D721Med (cell line): ENCODE measurements at regions not wholly inside any gene's neighbourhood (a gene's known extent, or its start where the extent isn't known, plus 50 kb on each side); places are given as distances from the start of the nearest gene placed in this dataset.

Experiments used
- DNase-seq: peaks from one replicate; pipeline ENCODE4 v3.0.0; 2011; ENCODE audit warnings: low spot score; ENCODE audit not compliant: insufficient read length
- FAIRE-seq: peaks from 2 replicates; lab custom pipeline; 2011; peaks lifted over from hg19 to GRCh38; lab: Jason Lieb, UNC
- CTCF ChIP-seq: IDR thresholded peaks from 2 replicates; pipeline ENCODE4 v1.5.1; 2012; ENCODE audit warnings: mild to moderate bottlenecking, control low read depth; ENCODE audit not compliant: insufficient read depth; ENCODE audit errors: missing control alignments

DNA sequence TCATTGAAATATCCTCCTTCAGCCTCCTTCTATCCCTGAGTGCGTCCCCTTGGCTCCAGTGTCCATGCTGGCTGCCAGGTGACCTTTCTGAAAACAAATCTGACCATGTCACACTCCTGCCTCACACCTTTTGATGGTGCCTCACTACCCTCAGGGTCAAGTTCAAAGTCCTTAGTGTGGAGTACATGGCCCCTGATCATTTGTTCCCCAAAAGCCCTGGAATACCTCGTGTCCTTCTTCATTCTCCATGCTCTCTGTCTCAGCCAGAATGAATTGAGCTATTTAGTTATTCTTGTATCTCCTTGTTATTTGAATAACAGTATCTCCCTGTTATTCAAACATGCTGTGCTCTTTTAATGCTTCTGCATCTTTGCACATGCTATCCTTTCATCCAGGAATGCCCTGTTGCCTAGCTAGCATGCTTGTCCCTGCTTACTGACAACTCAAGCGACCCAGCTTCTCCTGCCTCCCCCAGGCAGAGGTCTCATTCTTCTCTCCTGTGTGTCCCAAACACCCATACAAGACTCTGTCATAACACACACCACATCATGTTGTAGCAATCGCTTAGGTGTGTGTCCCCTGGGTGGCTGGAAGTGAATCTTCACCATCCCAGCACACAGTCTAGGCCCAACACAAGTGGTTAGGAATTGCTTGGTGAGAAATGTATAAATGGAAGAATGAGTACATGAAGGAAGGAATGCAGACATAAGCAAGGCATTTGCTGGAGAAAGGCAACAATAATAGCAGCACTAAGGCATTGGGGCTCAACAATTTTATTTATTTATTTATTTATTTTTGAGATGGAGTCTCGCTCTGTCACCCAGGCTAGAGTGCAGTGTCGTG, 144.0 kb downstream of the DDX1 start:
- no peak for FAIRE-seq
- TF ChIP-seq CTCF = no peak
- DNase-seq = no peak

- DNase-seq (no peak), FAIRE-seq (no peak)
- TF ChIP-seq CTCF = no peak
Observed at GRCh38 chr2:15736396-15737180, 144.9 kb downstream of the DDX1 start.

GRCh38 chr2:15737314-15738224, 145.9 kb downstream of the DDX1 start:
- TF ChIP-seq CTCF = no peak
- DNase-seq = no peak
- no peak for FAIRE-seq

- TF ChIP-seq CTCF = no peak
- FAIRE-seq = no peak
- no peak for DNase-seq
Observed at GRCh38 chr2:15738225-15738546, 146.5 kb downstream of the DDX1 start.

DNA sequence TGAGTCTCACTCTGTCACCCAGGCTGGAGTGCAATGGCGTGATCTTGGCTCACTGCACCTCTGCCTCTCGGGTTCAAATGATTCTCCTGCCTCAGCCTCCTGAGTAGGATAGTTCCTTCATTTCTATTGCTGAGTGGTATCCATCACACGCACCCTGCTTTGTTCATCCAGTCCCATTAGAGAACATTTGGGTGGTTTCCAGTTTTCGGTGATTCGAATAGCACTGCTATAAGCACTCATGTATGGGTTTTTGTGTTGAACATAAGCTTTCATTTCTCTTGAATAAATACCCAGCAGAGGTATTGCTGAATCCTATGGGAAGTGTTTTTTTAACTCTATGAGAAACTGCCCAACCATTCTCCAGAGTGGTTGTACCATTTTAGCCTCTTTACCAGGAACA, 147.3 kb downstream of the DDX1 start:
- FAIRE-seq = no peak
- TF ChIP-seq CTCF = no peak
- no peak for DNase-seq

GRCh38 chr2:15744820-15745219, 153.2 kb downstream of the DDX1 start:
- FAIRE-seq = no peak
- no peak for TF ChIP-seq CTCF
- no peak for DNase-seq
